ENCODE measurements at regions not wholly inside any gene's neighbourhood (a gene's known extent, or its start where the extent isn't known, plus 50 kb on each side); places are given as distances from the start of the nearest gene placed in this dataset.
"Not testable (repeated sequence)": the region's sequence is repeated elsewhere in the genome, so short reads cannot be mapped to it uniquely, and the experiment has no call there.

DNA sequence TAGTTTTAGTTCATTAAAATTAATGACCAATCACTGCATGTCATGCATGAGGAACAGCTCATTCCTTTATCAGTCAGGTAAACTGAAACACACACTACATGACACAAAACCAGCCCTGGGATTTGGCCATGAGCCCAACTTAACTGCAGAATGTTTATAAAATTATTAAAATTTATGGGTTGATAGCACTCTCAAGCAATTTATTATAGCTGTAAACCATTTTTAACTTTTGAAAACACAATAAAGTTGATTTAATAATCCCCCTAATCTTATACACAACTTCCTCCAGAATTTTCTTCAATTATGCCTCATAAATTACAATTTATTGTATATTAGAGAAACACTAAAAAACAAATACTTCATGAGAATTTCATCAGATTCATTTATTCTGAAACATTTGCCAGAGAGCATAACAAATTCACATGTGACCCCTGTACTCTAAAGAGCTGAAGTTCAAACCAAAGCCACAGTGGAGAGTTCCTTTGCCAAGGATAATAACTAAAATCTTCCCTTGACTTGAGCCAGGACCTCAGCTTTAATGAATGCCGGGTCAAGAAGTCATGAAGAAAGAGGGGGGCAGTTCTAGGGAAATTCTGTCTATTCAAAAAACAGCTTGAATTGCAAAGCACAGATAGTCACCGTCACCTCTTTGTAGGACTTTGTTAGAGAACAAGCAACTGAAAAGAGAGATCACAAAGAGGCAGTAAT, 763.7 kb upstream of the GRAMD2B start:
- ATAC-seq (replicated peaks in 1 of 2) (no peak), DNase-seq (no peak)
- Mint-ChIP-seq H3K27me3 (ENCODE audit: low read depth) (no peaks in the 10 kb centered on the region), H3K4me3 (no peak overlapping the region), H3K36me3 (ENCODE audit: insufficient read depth in 2 of 2) (peaks cover 0 to 2% of the 10 kb centered on the region in 2 donors), H3K27ac (no peak overlapping the region), H3K4me1 (ENCODE audit: low read depth) (no peaks in the 10 kb centered on the region), H3K9me3 (peaks cover 3 to 7% of the 10 kb centered on the region in 2 donors)

DNA sequence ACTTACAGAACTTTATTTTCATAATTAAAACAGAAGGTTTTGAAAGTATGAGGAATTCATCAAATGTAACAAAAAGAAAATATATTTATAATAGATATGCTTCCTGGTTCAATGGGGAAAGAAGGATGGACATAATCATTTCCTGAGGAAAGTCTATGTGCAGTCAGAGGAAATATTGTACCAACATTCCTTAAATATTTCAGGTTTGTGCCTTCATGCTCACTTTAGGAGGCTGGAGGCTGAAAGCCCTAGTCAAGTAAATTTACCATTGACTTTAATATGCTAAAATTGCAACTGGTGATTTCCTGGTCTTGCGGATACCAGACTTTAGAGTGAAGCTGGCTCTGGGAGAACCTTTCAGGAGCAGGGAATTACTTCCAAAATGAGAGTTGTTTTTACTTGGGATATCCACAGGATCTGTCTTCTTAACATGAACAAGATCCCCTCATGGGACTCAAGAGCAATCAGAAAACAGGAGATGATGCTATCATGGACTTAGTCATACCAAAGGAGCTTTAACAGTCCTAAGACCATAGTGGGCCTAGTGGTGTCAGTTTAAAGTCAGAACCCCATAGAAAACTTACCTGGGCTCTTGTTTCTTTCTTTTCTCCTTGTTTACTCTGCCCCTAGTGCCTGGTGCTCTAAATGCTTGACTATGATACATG, 762.8 kb upstream of the GRAMD2B start:
- ATAC-seq (replicated peaks in 1 of 2) (no peak), DNase-seq (no peak)
- no peak overlapping the region for H3K27ac Mint-ChIP-seq
- peaks cover 3 to 9% of the 10 kb centered on the region in 2 donors for H3K9me3 Mint-ChIP-seq
- H3K4me1 Mint-ChIP-seq (ENCODE audit: low read depth), result no peaks in the 10 kb centered on the region
- H3K4me3 Mint-ChIP-seq, result no peak overlapping the region
- no peaks in the 10 kb centered on the region for H3K27me3 Mint-ChIP-seq (ENCODE audit: low read depth)
- peaks cover 0 to 2% of the 10 kb centered on the region in 2 donors for H3K36me3 Mint-ChIP-seq (ENCODE audit: insufficient read depth in 2 of 2)

DNA sequence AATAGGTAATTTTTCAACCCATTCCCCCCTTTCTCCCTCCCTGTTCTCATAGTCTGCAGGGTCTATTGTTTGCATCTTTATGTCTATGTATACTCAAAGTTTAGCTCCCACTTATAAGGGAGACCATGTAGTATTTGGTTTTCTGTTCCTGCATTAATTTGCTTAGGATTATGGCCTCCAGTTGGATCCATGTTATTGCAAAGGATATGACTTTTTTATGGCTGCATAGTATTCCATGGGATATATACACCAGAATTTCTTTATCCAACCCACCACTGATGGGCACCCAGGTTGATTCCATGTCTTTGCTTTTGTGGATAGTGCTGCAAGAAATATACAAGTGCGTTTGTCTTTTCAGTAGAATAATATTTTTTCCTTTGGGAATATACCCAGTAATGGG, 761.6 kb upstream of the GRAMD2B start:
- H3K27me3 Mint-ChIP-seq (ENCODE audit: low read depth), result no peaks in the 10 kb centered on the region

DNA sequence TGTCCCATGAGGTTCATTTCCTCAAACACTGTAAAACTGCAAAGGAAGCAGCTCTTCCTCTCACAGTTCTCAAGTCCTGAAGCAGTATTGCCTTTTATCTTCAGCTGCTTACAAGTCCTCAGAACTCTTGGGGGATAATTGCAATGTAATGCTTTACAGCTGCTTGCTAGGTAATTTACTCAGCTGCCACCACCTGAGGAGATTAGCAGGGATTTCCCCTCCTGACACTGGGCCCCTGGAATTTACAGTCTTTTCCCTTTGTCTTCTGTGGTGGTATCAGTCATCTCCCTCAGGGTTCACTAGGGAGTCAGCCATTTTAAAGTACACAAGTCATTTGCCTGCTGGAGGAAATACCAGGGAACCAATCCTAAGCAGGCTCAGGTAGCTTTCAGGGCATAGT, 754.3 kb upstream of the GRAMD2B start:
- no peak for DNase-seq
- H3K36me3 Mint-ChIP-seq (ENCODE audit: insufficient read depth in 2 of 2), result peaks cover 0 to 2% of the 10 kb centered on the region in 2 donors
- no peaks in the 10 kb centered on the region for H3K27me3 Mint-ChIP-seq (ENCODE audit: low read depth)
- no peak overlapping the region for H3K4me3 Mint-ChIP-seq
- H3K27ac Mint-ChIP-seq, result no peak overlapping the region
- H3K9me3 Mint-ChIP-seq, result peaks cover 5 to 20% of the 10 kb centered on the region in 2 donors
- no peak for ATAC-seq (replicated peaks in 1 of 2)
- no peaks in the 10 kb centered on the region for H3K4me1 Mint-ChIP-seq (ENCODE audit: low read depth)

More for the DNA sequence above, 761.6 kb upstream of the GRAMD2B start:
- H3K36me3 Mint-ChIP-seq (ENCODE audit: insufficient read depth in 2 of 2), result peaks cover 0 to 2% of the 10 kb centered on the region in 2 donors
- no peak for DNase-seq
- no peak overlapping the region for H3K4me3 Mint-ChIP-seq
- H3K4me1 Mint-ChIP-seq (ENCODE audit: low read depth), result no peaks in the 10 kb centered on the region
- no peak for ATAC-seq (replicated peaks in 1 of 2)
- H3K9me3 Mint-ChIP-seq, result peaks cover 3 to 14% of the 10 kb centered on the region in 2 donors
- H3K27ac Mint-ChIP-seq, result no peak overlapping the region

DNA sequence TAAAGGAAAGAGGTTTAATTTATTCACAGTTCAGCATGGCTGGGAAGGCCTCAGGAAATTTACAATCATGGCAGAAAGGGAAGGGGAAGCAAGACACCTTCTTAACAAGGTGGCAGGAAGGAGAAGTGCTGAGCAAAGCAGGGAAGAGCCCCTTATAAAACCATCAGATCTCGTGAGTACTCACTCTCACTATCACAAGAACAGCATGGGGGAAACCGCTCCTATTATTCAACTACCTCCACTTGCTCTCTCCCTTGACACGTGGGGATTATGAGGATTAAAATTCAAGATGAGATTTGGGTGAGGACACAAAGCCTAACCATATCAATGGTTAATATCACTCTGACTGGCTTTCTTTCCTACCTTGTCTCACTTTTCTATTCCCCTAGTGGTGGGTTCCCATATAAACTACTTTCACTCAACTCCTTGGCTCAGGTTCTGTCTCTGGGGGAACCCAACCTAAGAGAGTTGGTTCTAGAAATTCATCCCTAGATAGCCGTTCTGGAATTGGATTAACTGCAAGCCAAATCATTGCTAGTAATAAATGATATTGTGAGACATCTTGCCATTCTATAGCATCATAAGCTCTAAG, 749.8 kb upstream of the GRAMD2B start:
- Mint-ChIP-seq H3K4me1 (ENCODE audit: low read depth) (no peaks in the 10 kb centered on the region), H3K4me3 (no peak overlapping the region), H3K27me3 (ENCODE audit: low read depth) (no peaks in the 10 kb centered on the region), H3K36me3 (ENCODE audit: insufficient read depth in 2 of 2) (no peaks in the 10 kb centered on the region), H3K27ac (no peak overlapping the region), H3K9me3 (peaks cover 6 to 7% of the 10 kb centered on the region in 2 donors)
- ATAC-seq (replicated peaks in 1 of 2) (no peak), DNase-seq (no peak)

DNA sequence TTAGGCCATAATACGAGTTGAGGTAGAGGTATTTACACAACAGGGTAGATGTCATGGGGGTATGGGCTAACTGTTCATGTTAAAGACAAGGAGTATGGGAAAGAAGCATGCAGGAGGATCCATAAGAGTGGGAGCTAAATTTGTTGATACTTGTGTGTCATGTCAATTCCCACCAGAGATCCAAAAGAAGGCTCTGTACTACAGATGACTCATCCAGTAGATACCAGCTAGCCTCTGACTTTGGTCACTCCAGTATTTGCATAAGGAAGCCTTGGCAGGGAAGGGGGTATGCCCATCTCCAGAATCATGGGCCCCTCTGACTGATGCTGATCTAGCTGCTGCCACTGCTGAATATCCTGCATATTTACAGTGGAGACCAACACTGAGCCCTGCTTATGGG, 743.7 kb upstream of the GRAMD2B start:
- Mint-ChIP-seq H3K4me1 (ENCODE audit: low read depth) (no peaks in the 10 kb centered on the region), H3K4me3 (no peak overlapping the region), H3K9me3 (peaks cover 4 to 6% of the 10 kb centered on the region in 2 donors), H3K36me3 (ENCODE audit: insufficient read depth in 2 of 2) (no peaks in the 10 kb centered on the region), H3K27me3 (ENCODE audit: low read depth) (no peaks in the 10 kb centered on the region), H3K27ac (no peak overlapping the region)
- ATAC-seq (replicated peaks in 1 of 2), result no peak
- DNase-seq, result no peak

DNA sequence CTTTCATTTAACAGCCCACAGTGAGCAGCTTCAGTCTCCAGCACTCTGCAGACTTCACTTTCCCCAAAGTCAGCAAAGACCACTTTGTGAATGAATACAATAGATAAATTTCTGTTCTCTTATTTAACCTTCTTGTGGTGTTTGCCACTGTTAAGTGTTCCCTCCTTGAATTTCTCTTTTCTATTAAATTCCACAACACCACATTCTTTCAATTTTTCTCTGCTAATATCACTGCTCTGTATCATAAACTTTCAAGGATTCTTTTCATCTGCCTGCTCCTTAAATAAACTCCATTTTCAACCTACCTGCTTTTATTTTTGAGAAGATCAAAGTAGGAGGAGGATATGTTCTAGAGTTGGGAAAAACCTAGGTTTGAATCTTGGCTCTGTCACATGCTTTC, 739.5 kb upstream of the GRAMD2B start:
- Mint-ChIP-seq H3K9me3 (peaks cover 8% of the 10 kb centered on the region in 2 donors), H3K27me3 (ENCODE audit: low read depth) (no peaks in the 10 kb centered on the region), H3K4me1 (ENCODE audit: low read depth) (no peaks in the 10 kb centered on the region), H3K4me3 (no peak overlapping the region), H3K27ac (no peak overlapping the region), H3K36me3 (ENCODE audit: insufficient read depth in 2 of 2) (no peaks in the 10 kb centered on the region)
- ATAC-seq (replicated peaks in 1 of 2) (no peak), DNase-seq (no peak)

DNA sequence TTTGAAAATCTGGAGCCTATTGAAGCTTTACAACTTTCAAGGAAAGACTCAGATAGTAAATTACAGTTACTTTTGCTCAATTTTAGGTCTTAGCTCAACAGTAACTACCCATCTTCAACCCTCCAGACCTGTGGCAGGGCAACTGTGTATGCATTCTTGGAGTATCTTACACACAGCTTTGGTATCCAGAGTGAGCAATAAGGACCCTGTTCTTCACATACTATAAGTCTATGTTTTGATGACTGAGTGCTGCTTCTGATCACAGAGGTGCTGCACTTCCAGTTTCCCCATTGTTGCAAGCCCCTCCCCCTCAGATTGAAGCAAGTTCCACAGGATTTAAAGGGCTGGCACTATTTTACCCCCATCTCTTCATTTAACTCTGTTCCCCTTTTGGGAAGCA, 737.4 kb upstream of the GRAMD2B start:
- DNase-seq, result no peak
- no peaks in the 10 kb centered on the region for H3K27me3 Mint-ChIP-seq (ENCODE audit: low read depth)
- H3K27ac Mint-ChIP-seq, result no peak overlapping the region
- no peaks in the 10 kb centered on the region for H3K4me1 Mint-ChIP-seq (ENCODE audit: low read depth)
- ATAC-seq (replicated peaks in 1 of 2), result no peak
- no peak overlapping the region for H3K4me3 Mint-ChIP-seq
- no peaks in the 10 kb centered on the region for H3K36me3 Mint-ChIP-seq (ENCODE audit: insufficient read depth in 2 of 2)
- H3K9me3 Mint-ChIP-seq, result peaks cover 9 to 10% of the 10 kb centered on the region in 2 donors

DNA sequence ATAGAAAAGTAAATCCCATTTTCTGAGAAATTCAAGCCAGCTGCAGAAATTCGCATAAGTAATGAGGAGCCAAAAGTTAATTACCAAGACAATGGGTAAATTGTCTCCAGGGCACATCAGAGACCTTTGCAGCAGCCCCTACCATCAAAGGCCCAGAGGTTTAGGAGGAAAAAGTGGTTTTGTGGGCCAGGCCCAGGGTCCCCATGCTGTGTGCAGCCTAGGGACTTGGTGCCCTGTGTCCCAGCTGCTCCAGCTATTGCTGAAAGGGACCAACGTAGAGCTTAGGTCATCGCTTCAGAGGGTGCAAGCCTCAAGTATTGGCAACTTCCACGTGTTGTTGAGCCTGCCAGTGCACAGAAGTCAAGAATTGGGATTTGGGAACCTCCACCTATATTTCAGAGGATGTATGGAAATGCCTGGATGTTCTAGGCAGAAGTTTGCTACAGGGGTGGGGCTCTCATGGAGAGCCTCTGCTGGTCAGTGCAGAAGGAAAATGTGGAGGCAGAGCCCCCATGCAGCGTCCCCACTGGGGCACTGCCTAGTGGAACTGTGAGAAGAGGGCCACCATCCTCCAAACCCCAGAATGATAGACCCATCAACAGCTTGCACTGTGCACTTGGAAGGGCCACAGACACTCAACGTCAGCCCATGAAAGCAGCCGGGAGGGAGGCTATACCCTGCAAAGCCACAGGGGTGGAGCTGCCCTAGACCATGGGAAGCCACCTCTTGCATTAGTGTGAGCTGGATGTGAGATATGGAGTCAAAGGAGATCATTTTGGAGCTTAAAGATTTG, 731.3 kb upstream of the GRAMD2B start:
- not testable (repeated sequence) for H3K27ac Mint-ChIP-seq; ATAC-seq (replicated peaks in 1 of 2); H3K36me3 Mint-ChIP-seq (ENCODE audit: insufficient read depth in 2 of 2); H3K4me1 Mint-ChIP-seq (ENCODE audit: low read depth); H3K4me3 Mint-ChIP-seq; H3K27me3 Mint-ChIP-seq (ENCODE audit: low read depth); DNase-seq
- H3K9me3 Mint-ChIP-seq, result peaks cover 6 to 13% of the 10 kb centered on the region in 2 donors

DNA sequence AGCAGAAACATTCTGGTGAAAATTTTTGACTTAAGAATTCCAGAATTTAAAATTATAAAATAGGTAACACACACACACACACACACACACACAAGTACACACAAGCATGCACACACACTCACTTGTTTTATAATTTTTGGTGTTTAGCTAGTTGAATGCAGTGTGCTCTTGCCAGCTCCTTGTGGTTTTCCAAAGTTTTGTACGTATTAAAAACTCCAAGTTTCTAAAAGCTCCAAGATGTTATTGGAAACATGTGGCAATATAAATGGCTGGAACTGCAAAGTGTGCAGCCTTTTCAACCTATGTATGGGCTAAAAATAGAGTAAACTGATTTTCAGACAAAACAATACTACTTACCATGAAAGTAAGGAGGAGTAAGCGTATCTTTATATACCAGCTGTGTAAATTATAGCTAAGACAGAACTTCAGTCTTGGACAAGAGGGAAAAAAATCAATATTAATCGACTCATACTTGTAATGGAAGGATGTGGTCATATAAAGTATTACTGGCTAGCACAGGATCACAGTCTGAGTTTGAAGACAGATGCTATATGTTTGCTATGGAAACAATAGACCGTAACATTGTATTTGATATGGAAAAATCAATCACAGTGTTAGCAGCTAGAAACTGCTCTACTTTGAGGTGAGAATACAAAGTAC, 727.1 kb upstream of the GRAMD2B start:
- no peaks in the 10 kb centered on the region for H3K27me3 Mint-ChIP-seq (ENCODE audit: low read depth)
- no peak for ATAC-seq (replicated peaks in 1 of 2)
- H3K4me1 Mint-ChIP-seq (ENCODE audit: low read depth), result no peaks in the 10 kb centered on the region
- H3K27ac Mint-ChIP-seq, result no peak overlapping the region
- no peaks in the 10 kb centered on the region for H3K36me3 Mint-ChIP-seq (ENCODE audit: insufficient read depth in 2 of 2)
- H3K4me3 Mint-ChIP-seq, result no peak overlapping the region
- H3K9me3 Mint-ChIP-seq, result peaks cover 2 to 8% of the 10 kb centered on the region in 2 donors
- DNase-seq, result no peak

DNA sequence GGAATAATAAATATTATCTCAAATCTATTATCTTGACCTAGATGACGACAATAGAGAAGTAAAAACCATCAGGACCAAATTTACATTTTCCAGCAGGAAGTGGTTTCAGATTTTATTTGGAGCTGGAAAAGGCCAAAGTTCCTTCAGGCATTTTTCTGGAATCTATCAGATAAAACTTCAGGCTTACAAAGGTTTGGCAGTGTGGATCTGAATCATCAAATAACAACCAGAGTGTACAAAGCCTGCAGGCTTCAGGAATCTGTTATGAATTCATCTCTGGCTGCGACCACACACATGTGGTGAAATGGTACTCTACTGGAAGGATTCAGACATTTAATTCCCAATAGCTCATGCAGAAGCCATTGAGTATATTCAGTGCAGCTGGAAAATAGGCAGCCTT, 726.4 kb upstream of the GRAMD2B start:
- H3K9me3 Mint-ChIP-seq, result peaks cover 2 to 5% of the 10 kb centered on the region in 2 donors
- no peak overlapping the region for H3K4me3 Mint-ChIP-seq
- H3K36me3 Mint-ChIP-seq (ENCODE audit: insufficient read depth in 2 of 2), result no peaks in the 10 kb centered on the region
- no peaks in the 10 kb centered on the region for H3K4me1 Mint-ChIP-seq (ENCODE audit: low read depth)
- ATAC-seq (replicated peaks in 1 of 2), result no peak
- no peak for DNase-seq
- H3K27ac Mint-ChIP-seq, result no peak overlapping the region
- no peaks in the 10 kb centered on the region for H3K27me3 Mint-ChIP-seq (ENCODE audit: low read depth)

DNA sequence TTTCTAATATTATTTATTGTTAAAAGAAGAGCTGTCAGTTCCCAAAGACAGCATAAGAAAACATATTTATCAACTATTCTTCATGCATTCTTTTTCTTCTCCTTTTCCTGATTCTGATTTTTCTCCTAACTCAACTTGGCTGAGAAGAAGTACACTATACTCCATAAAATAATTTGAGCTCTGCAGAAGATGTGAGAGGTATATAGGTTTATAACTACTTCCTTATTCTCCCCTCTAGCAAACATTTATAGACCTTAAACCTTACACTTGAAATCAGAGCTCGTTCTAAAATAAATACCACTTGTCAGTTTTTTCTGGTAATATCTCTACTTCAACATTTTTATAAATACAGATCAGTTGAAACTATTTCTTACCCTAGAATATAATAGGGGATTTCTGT, 724.8 kb upstream of the GRAMD2B start:
- no peaks in the 10 kb centered on the region for H3K36me3 Mint-ChIP-seq (ENCODE audit: insufficient read depth in 2 of 2)
- DNase-seq (no peak), ATAC-seq (replicated peaks in 1 of 2) (no peak)
- no peak overlapping the region for H3K4me3 Mint-ChIP-seq
- peaks cover 1 to 2% of the 10 kb centered on the region in 2 donors for H3K9me3 Mint-ChIP-seq
- no peak overlapping the region for H3K27ac Mint-ChIP-seq
- H3K27me3 Mint-ChIP-seq (ENCODE audit: low read depth), result no peaks in the 10 kb centered on the region
- no peaks in the 10 kb centered on the region for H3K4me1 Mint-ChIP-seq (ENCODE audit: low read depth)
